ENCODE measurements at regions not wholly inside any gene's neighbourhood (a gene's known extent, or its start where the extent isn't known, plus 50 kb on each side); places are given as distances from the start of the nearest gene placed in this dataset.

DNA sequence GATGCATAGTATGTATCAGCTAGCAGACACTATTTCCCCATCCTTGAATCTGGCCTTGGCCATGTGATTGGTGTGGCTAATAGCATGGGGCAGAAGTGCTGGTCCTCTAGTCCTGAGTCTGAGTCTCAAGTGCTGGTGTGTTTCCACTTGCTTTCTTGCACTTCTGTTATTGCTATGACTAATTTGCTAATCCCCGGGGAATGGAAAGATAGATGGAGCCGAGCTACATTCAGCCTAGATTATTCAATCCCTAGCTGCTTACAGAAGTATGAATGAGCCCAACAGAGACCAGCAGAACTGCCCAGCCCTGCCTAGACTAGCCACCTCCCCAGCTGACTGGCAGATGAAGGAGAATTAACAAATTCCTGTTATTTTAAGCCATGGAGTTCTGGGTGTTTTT lies 53.2 kb upstream of the SYPL1 start:
- DNase-seq: no peak

DNA sequence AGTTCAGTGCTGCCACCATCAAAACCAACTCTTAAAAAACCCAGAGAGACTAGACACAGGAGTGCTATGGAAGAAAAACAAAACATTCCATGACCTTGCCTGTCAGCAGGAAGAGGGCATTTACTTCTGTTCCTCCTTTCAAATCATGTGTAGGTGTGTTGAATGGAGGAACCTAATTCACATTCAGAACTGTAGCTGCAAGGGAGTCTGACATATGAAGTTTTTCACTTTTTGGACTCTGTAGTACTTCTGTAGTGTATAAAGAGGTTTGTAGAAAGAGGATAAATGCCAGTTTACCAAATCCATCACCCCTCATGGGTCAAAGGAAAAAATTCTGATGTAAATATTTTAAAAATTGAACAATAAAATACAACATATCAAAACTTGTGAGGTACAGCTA lies 51.1 kb upstream of the SYPL1 start:
- no peak for DNase-seq

All from stimulated activated CD4-positive, alpha-beta T cell treated with anti-CD3 and anti-CD28 coated beads, Interleukin-15, amount 100 ng/mL, for 24 hours (primary cell).